PC-9 (cell line): ENCODE measurements at regions not wholly inside any gene's neighbourhood (a gene's known extent, or its start where the extent isn't known, plus 50 kb on each side); places are given as distances from the start of the nearest gene placed in this dataset.

Experiments
- CTCF ChIP-seq: fragments of 200-600 bp; sonication (generic); conservative IDR thresholded peaks from 2 replicates; pipeline ENCODE4 v1.6.1; 2017; ENCODE audit warnings: mixed run types, antibody characterized with exemption, mild to moderate bottlenecking, moderate library complexity
- EZH2 ChIP-seq: fragments of 200-600 bp; sonication (generic); IDR thresholded peaks from 2 replicates; pipeline ENCODE4 v1.8.0; 2017; ENCODE audit warnings: antibody characterized with exemption, low read depth

- no peak for TF ChIP-seq CTCF
- no peak for TF ChIP-seq EZH2
These were observed 324.4 kb downstream of the ZNF674 start for GRCh38 chrX:46220822-46221221.
